ENCODE measurements at regions not wholly inside any gene's neighbourhood (a gene's known extent, or its start where the extent isn't known, plus 50 kb on each side); places are given as distances from the start of the nearest gene placed in this dataset.

GRCh38 chr12:94733727-94734126 is 83.4 kb upstream of the TMCC3 start:
- no peak for TF ChIP-seq CTCF (IDR thresholded peaks at IDR 0.05)
- no peak for TF ChIP-seq POLR2AphosphoS5 (IDR thresholded peaks at IDR 0.05; ENCODE audit: low read depth, low read length)
- TF ChIP-seq, protein P1, sequence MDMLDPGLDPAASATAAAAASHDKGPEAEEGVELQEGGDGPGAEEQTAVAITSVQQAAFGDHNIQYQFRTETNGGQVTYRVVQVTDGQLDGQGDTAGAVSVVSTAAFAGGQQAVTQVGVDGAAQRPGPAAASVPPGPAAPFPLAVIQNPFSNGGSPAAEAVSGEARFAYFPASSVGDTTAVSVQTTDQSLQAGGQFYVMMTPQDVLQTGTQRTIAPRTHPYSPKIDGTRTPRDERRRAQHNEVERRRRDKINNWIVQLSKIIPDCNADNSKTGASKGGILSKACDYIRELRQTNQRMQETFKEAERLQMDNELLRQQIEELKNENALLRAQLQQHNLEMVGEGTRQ (IDR thresholded peaks at IDR 0.05; ENCODE audit: borderline replicate concordance, low read depth, low read length), result no peak
- TF ChIP-seq NFIC (IDR thresholded peaks at IDR 0.05; ENCODE audit: borderline replicate concordance), result no peak

All from SK-N-SH (cell line).